ENCODE measurements at regions not wholly inside any gene's neighbourhood (a gene's known extent, or its start where the extent isn't known, plus 50 kb on each side); places are given as distances from the start of the nearest gene placed in this dataset.

DNA sequence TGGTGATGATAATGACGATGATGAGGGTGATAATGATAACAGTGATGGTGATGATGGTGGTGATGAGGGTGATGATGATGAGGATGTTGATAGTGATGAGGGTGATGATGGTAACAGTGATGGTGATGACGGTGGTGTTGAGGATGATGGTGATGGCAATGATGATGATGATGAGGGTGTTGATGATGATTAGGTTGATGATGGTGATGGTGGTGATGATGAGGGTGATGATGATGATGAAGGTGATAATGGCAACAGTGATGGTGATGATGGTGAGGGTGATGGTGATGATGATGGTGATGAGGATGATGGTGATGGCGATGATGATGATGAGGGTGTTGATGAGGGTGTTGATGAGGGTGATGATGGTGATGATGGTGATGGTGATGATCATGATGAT, 93.8 kb upstream of the ZNF469 start:
- no peak for TF ChIP-seq CTCF (IDR thresholded peaks at IDR 0.05)
- DNase-seq (ENCODE audit: low spot score) (no peak), ATAC-seq (ENCODE audit: low FRiP score) (no peak)

DNA sequence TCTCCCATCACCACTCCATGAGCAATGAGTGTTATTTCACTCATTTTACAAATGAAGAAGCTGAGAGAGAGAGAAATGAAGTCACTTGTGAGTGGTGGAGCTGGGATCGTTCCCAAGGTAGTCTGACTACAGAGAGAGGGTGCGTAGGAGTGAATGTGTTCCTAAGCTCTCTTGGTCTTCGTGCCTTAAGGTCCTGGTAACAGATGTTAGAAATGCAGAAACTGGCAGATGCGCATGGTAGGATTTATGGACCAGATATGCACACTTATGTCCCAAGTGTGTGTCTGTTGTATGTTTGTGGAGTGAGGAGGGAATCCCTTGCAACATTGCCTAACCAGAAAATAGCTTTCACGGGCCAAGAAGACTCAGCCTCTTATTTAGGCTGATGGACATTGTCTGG, 93.2 kb upstream of the ZNF469 start:
- DNase-seq (ENCODE audit: low spot score): no peak
- no peak for TF ChIP-seq CTCF (IDR thresholded peaks at IDR 0.05)
- no peak for ATAC-seq (ENCODE audit: low FRiP score)

- ATAC-seq (ENCODE audit: low FRiP score): no peak
- no peak for DNase-seq (ENCODE audit: low spot score)
- TF ChIP-seq CTCF (IDR thresholded peaks at IDR 0.05): no peak
These were observed 92.8 kb upstream of the ZNF469 start for GRCh38 chr16:88289968-88290401.

DNA sequence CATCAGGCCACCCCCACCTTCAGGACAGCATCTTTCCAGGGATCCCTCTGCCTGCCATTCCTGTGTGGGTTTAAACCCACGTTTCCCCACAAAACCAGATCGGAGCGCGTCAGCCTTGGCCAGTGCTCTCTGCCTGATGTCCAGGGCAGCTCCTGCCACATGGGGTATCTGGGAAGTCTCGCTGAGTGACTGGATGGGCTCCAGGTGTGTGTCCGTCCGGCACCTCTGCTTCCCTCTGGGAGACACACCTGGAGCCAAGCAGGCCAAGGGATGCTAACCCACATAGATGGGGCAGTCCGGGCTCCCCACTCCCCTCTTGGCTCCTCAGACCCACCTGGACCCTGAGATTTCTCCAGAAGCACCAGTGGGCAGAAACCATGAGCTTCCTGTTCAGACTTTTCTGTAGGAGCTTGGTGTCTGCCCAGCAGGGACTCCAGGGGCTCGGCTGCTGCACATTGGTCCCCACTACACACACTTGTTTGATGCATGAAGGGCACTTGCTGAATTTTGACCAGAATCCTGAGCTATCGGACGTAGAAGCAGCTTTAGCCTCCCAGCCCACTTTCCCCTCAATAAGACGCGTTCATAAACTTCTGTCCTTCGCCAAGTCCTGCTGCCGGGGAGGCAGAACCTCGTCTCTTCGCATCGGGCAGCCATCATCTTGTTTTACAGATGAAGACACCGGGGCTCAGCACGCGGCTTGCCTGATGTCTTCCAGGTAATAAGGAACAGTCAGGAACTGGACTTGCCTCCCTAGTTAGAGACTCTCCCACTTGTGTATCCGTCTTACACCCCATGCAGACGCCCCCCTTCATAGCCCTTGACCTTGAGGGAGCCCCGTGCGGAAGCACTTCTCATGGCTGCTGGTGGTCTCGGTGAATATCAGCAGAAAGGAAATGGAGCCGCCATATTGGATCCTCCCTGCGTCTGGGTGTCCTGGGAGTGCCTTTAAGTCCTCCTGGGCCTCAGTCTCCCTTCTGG, 91.6 kb upstream of the ZNF469 start:
- ATAC-seq (ENCODE audit: low FRiP score) (no peak), DNase-seq (ENCODE audit: low spot score) (no peak)
- no peak for TF ChIP-seq CTCF (IDR thresholded peaks at IDR 0.05)

DNA sequence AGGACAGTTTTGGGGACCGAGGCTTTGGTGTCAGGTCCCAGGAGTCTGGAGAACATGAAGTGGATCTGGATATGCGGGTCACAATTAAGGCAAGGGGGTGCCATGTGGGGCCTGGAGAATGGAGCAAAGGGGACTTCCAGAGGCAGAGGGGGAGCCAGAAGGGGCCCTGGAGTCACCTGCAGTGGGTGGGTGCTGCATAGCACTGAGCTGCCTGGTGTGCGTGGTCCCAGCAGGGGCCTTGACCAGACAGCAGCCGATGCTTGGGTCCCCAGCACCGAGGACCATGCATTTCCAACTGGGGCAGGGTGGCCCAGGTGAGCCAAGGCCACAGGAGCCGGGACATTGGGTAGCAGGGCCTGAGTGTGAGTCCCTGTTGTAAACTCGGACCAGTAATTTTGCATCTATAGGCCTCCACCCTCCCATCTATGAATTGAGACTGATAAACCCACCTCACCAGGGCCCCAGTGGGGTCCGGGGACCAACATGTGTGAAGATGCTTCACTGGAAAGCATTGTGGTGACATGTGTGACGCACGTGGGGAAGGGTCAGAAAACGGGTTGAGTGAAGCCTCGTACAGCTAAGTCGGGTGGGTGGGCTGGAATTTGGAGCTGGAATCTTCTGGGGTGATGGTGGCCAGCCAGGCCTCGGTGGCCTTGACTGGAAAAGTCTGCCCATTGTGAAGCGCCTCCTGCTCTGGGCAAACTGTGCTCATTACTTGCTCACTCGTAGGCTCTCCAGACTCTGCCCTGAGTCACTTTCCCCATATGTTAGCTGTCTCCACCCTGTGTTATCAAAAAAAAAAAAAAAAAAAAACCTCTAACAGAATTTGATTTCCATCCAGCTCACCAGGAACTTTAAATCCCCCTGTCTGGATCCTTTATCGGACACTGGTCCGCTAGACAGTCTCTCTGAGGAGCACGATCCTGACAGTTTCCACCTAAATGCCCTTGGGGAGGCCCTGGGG, 90.5 kb upstream of the ZNF469 start:
- ATAC-seq (ENCODE audit: low FRiP score) (no peak), DNase-seq (ENCODE audit: low spot score) (no peak)
- TF ChIP-seq CTCF (IDR thresholded peaks at IDR 0.05): no peak

- ATAC-seq (ENCODE audit: low FRiP score): no peak
These were observed 89.7 kb upstream of the ZNF469 start for GRCh38 chr16:88293097-88293496.

More at GRCh38 chr16:88293097-88293496, 89.7 kb upstream of the ZNF469 start:
- TF ChIP-seq CTCF (IDR thresholded peaks at IDR 0.05): no peak
- DNase-seq (ENCODE audit: low spot score): no peak

All from omental fat pad (tissue), 3 donors.